Smooth muscle cell (in vitro differentiated cells): ENCODE measurements at regions not wholly inside any gene's neighbourhood (a gene's known extent, or its start where the extent isn't known, plus 50 kb on each side); places are given as distances from the start of the nearest gene placed in this dataset.

Source experiments
- DNase-seq: peaks from one replicate; lab custom pipeline; 2025; ENCODE audit not compliant: unreplicated experiment; lab: John Stamatoyannopoulos, UW
- H2AFZ ChIP-seq: fragments of 200-600 bp; sonication (generic); 2 replicates; pipeline ENCODE4 v1.6.0; 2016; ENCODE audit warnings: antibody characterized with exemption, low read depth, mild to moderate bottlenecking
- H3F3A ChIP-seq: fragments of 200-600 bp; sonication (generic); 2 replicates; pipeline ENCODE4 v1.6.0; 2017; ENCODE audit warnings: antibody characterized with exemption, low read depth
- H3K27ac ChIP-seq: fragments of 200-600 bp; sonication (generic); 2 replicates; pipeline ENCODE4 v1.5.1; 2016; ENCODE audit warnings: low read depth, mild to moderate bottlenecking
- H3K27me3 ChIP-seq: fragments of 200-600 bp; sonication (generic); 2 replicates; pipeline ENCODE4 v1.6.1; 2016; ENCODE audit warnings: low read depth, mild to moderate bottlenecking
- H3K36me3 ChIP-seq: fragments of 200-600 bp; sonication (generic); 2 replicates; pipeline ENCODE4 v1.5.1; 2016; ENCODE audit warnings: low read depth
- H3K4me1 ChIP-seq: fragments of 200-600 bp; sonication (generic); 2 replicates; pipeline ENCODE4 v1.5.1; 2016; ENCODE audit warnings: low read depth
- H3K4me2 ChIP-seq: fragments of 200-600 bp; sonication (generic); 2 replicates; pipeline ENCODE4 v1.6.0; 2016; ENCODE audit warnings: mild to moderate bottlenecking
- H3K4me3 ChIP-seq: fragments of 200-600 bp; sonication (generic); 2 replicates; pipeline ENCODE4 v1.5.1; 2016; ENCODE audit warnings: mild to moderate bottlenecking
- H3K79me2 ChIP-seq: fragments of 200-600 bp; sonication (generic); 2 replicates; pipeline ENCODE4 v1.6.0; 2016; ENCODE audit warnings: low read depth, mild to moderate bottlenecking
- H3K9ac ChIP-seq: fragments of 200-600 bp; sonication (generic); 2 replicates; pipeline ENCODE4 v1.6.0; 2016; ENCODE audit warnings: low read depth
- H3K9me3 ChIP-seq: fragments of 200-600 bp; sonication (generic); replicated peaks from 2 replicates; pipeline ENCODE4 v1.5.1; 2016; ENCODE audit warnings: low read depth
- H4K20me1 ChIP-seq: fragments of 200-600 bp; sonication (generic); 2 replicates; pipeline ENCODE4 v1.6.0; 2016; ENCODE audit warnings: low read depth
- CTCF ChIP-seq: fragments of 200-600 bp; sonication (generic); IDR thresholded peaks from 2 replicates; pipeline ENCODE4 v1.5.1; 2017; ENCODE audit warnings: borderline replicate concordance, mild to moderate bottlenecking, antibody characterized with exemption; ENCODE audit not compliant: insufficient read depth, poor library complexity, severe bottlenecking
- WGBS: methylation state at CpG from one replicate; pipeline ENCODE4 v1.1.7; 2016; ENCODE audit warnings: low lambda C conversion rate; 5-methylcytosine and 5-hydroxymethylcytosine counted together

GRCh38 chr3:70731046-70731445 lies 418.6 kb upstream of the MDFIC2 start:
- Histone ChIP-seq H3K4me1 (peaks cover 16% of the 10 kb centered on the region), H3K36me3 (no peaks in the 10 kb centered on the region), H3K79me2 (no peaks in the 10 kb centered on the region), H4K20me1 (no peaks in the 10 kb centered on the region), H3K27me3 (no peaks in the 10 kb centered on the region), H3K27ac (no peak overlapping the region), H3K9ac (no peak overlapping the region), H2AFZ (peak overlapping the region; percentile 19), H3K4me2 (no peak overlapping the region), H3K9me3 (no peaks in the 10 kb centered on the region), H3F3A (no peaks in the 10 kb centered on the region), H3K4me3 (no peak overlapping the region)
- TF ChIP-seq CTCF = no peak
- no peak for DNase-seq
- 83% methylated on average over 2 of the region's 2 CpGs for WGBS

DNA sequence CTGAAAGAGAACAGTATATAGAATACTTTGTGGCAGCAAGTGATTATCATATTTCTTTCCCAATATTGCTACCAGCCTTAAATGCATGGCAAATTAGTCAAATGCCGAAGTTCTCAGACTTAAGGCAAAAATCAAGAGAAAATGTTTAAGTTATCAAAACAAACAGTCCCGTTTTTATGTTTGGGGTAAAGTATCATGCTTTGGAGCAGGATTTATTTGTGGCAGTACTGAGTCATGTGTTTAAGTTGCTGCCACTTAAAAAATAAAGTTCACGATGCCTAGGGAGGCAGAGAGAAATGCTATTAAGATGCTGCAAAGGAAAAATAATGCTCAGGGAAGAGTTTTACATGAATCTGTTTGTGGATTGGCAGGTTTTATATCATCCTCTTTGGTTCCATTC lies 417.4 kb upstream of the MDFIC2 start:
- no peak for DNase-seq
- peak overlapping the region; percentile 70 for H2AFZ ChIP-seq

GRCh38 chr3:70728311-70728710 lies 415.9 kb upstream of the MDFIC2 start:
- WGBS = 11% methylated on average over 1 of the region's 1 CpG
- Histone ChIP-seq H3K9me3 (no peaks in the 10 kb centered on the region), H3K36me3 (no peaks in the 10 kb centered on the region), H3K4me3 (no peak overlapping the region), H3K4me1 (peaks cover 16% of the 10 kb centered on the region), H4K20me1 (no peaks in the 10 kb centered on the region), H3K27me3 (no peaks in the 10 kb centered on the region), H3K9ac (no peak overlapping the region), H3K27ac (peak overlapping the region; percentile 71), H3F3A (no peaks in the 10 kb centered on the region), H3K79me2 (no peaks in the 10 kb centered on the region), H3K4me2 (peak overlapping the region; percentile 67), H2AFZ (no peak overlapping the region)
- TF ChIP-seq CTCF = no peak
- DNase-seq = no peak

More for the DNA sequence above, 417.4 kb upstream of the MDFIC2 start:
- Histone ChIP-seq H3K27me3 (no peaks in the 10 kb centered on the region), H3K4me3 (no peak overlapping the region), H3K27ac (peak overlapping the region; percentile 71), H4K20me1 (no peaks in the 10 kb centered on the region), H3K36me3 (no peaks in the 10 kb centered on the region), H3F3A (no peaks in the 10 kb centered on the region), H3K4me2 (peak overlapping the region; percentile 67), H3K9me3 (no peaks in the 10 kb centered on the region), H3K79me2 (no peaks in the 10 kb centered on the region), H3K9ac (no peak overlapping the region), H3K4me1 (peaks cover 16% of the 10 kb centered on the region)
- TF ChIP-seq CTCF = no peak
- 28% methylated on average over 3 of the region's 3 CpGs for WGBS

- peak overlapping the region; percentile 67 for H3K4me2 ChIP-seq
- no peaks in the 10 kb centered on the region for H4K20me1 ChIP-seq
- H3K27me3 ChIP-seq = no peaks in the 10 kb centered on the region
- WGBS = 42% methylated on average over 2 of the region's 2 CpGs
- H3K27ac ChIP-seq = peak overlapping the region; percentile 71
- H3K4me3 ChIP-seq = no peak overlapping the region
- H3K9me3 ChIP-seq = no peaks in the 10 kb centered on the region
- TF ChIP-seq CTCF = no peak
- H3K9ac ChIP-seq = peak overlapping the region; percentile 61
- H2AFZ ChIP-seq = no peak overlapping the region
- no peaks in the 10 kb centered on the region for H3K36me3 ChIP-seq
- no peaks in the 10 kb centered on the region for H3F3A ChIP-seq
- H3K4me1 ChIP-seq = peaks cover 16% of the 10 kb centered on the region
- DNase-seq = no peak
- H3K79me2 ChIP-seq = no peaks in the 10 kb centered on the region
These were observed 414.5 kb upstream of the MDFIC2 start for GRCh38 chr3:70726961-70727360.
